ENCODE measurements at regions not wholly inside any gene's neighbourhood (a gene's known extent, or its start where the extent isn't known, plus 50 kb on each side); places are given as distances from the start of the nearest gene placed in this dataset.

DNA sequence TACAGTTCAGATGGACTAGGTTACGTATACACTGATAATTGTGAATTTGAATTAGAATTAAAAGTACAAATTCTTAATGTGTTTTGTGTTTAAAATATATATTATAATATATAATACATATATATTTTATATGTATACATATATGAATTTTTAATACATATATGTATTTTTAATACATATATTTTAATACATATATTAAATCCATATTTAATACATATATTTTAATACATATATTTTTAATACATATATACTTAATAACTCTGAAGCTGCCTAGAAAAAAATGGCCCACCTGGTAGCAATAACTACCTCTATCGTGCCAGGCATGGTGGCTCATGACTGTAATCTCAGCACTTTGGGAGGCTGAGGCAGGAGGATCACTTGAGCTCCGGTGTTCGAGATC is 179.1 kb upstream of the SAMSN1 start:
- 83 to 89% methylated on average over 1 to 2 of the region's 4 CpGs for WGBS, 2 experiments (ENCODE audit: insufficient coverage in 2 of 2)
- no peaks in the 10 kb centered on the region for H3K36me3 ChIP-seq (ENCODE audit: control insufficient read depth, insufficient read depth, low read length)
- H3K4me3 ChIP-seq (ENCODE audit: extremely low read depth, insufficient read depth, low read length, poor library complexity, severe bottlenecking): no peak overlapping the region
- no peak overlapping the region for H3K27ac ChIP-seq (ENCODE audit: low read depth, low read length, severe bottlenecking)
- H3K9me3 ChIP-seq (ENCODE audit: control insufficient read depth, low read length): no peaks in the 10 kb centered on the region
- no peaks in the 10 kb centered on the region for H3K4me1 ChIP-seq (ENCODE audit: control insufficient read depth, insufficient read depth, low read length, poor library complexity, severe bottlenecking)

GRCh38 chr21:14722841-14723483 is 176.8 kb upstream of the SAMSN1 start:
- no peak overlapping the region for H3K27ac ChIP-seq (ENCODE audit: low read depth, low read length, severe bottlenecking)
- no peak overlapping the region for H3K4me3 ChIP-seq (ENCODE audit: extremely low read depth, insufficient read depth, low read length, poor library complexity, severe bottlenecking)
- WGBS, 2 experiments (ENCODE audit: insufficient coverage in 2 of 2): 98 to 100% methylated on average over 3 of the region's 6 CpGs
- no peaks in the 10 kb centered on the region for H3K4me1 ChIP-seq (ENCODE audit: control insufficient read depth, insufficient read depth, low read length, poor library complexity, severe bottlenecking)
- no peaks in the 10 kb centered on the region for H3K36me3 ChIP-seq (ENCODE audit: control insufficient read depth, insufficient read depth, low read length)
- no peaks in the 10 kb centered on the region for H3K9me3 ChIP-seq (ENCODE audit: control insufficient read depth, low read length)

GRCh38 chr21:14720237-14720636 is 174.1 kb upstream of the SAMSN1 start:
- WGBS, 2 experiments (ENCODE audit: insufficient coverage in 2 of 2): 25 to 64% methylated on average over 1 to 2 of the region's 4 CpGs
- Histone ChIP-seq H3K9me3 (ENCODE audit: control insufficient read depth, low read length) (no peaks in the 10 kb centered on the region), H3K4me1 (ENCODE audit: control insufficient read depth, insufficient read depth, low read length, poor library complexity, severe bottlenecking) (no peaks in the 10 kb centered on the region)

DNA sequence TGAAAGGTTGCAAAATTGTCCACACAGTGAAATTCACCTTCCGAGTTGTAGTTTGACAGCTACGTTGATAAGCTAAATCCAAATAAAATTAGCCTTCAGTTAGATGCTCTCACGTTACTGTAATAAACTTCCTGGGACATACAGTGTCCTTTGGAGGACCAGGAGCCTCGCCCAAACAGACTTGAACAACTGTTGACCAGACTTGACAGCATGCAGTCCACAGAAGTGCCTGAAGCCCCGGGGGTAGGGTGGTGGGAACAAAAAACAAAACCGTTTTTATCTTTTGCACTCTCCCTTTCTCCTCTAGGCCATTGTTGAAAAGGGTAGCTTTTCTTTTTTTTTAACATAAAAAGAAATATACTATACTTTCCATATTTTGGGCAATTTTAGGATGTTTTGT is 172.8 kb upstream of the SAMSN1 start:
- Histone ChIP-seq H3K27ac (ENCODE audit: low read depth, low read length, severe bottlenecking) (no peak overlapping the region), H3K4me1 (ENCODE audit: control insufficient read depth, insufficient read depth, low read length, poor library complexity, severe bottlenecking) (no peaks in the 10 kb centered on the region), H3K4me3 (ENCODE audit: extremely low read depth, insufficient read depth, low read length, poor library complexity, severe bottlenecking) (no peak overlapping the region), H3K9me3 (ENCODE audit: control insufficient read depth, low read length) (no peaks in the 10 kb centered on the region), H3K36me3 (ENCODE audit: control insufficient read depth, insufficient read depth, low read length) (no peaks in the 10 kb centered on the region)
- WGBS, 2 experiments (ENCODE audit: insufficient coverage in 2 of 2): 80 to 84% methylated on average over 3 to 4 of the region's 6 CpGs

More at GRCh38 chr21:14720237-14720636, 174.1 kb upstream of the SAMSN1 start:
- Histone ChIP-seq H3K36me3 (ENCODE audit: control insufficient read depth, insufficient read depth, low read length) (no peaks in the 10 kb centered on the region), H3K27ac (ENCODE audit: low read depth, low read length, severe bottlenecking) (no peak overlapping the region), H3K4me3 (ENCODE audit: extremely low read depth, insufficient read depth, low read length, poor library complexity, severe bottlenecking) (no peak overlapping the region)

DNA sequence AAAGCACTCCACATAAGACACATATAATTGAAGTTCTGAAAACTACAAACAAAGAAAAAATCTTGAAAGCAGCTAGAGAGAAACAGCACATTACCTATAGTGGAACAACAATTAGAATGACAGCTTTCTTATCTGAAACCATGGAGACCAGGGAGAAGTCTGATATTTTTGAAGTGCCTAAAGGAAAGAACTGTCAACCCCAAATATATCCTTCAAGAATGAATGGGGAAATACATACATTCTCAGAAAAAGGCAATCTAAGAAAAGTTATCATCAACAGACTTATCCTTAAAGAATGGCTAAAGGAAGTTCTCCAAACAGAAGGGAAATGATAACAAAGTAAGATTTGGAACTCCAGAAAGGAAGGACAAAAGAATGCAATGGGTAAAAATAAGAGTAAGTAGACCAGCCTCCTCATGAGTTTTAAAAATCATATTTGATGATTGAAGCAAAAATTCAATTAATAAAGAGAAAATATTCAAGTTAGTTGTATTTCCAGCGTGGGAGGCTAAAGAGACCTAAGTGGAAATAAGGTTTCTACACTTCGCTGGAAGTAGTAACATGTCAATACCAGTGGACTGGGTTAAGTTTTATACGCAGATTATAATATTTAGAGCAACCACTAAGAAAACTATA is 170.8 kb upstream of the SAMSN1 start:
- Histone ChIP-seq H3K27ac (ENCODE audit: low read depth, low read length, severe bottlenecking) (no peak overlapping the region), H3K4me1 (ENCODE audit: control insufficient read depth, insufficient read depth, low read length, poor library complexity, severe bottlenecking) (no peaks in the 10 kb centered on the region), H3K36me3 (ENCODE audit: control insufficient read depth, insufficient read depth, low read length) (no peaks in the 10 kb centered on the region), H3K4me3 (ENCODE audit: extremely low read depth, insufficient read depth, low read length, poor library complexity, severe bottlenecking) (no peak overlapping the region), H3K9me3 (ENCODE audit: control insufficient read depth, low read length) (no peaks in the 10 kb centered on the region)
- WGBS, 2 experiments (ENCODE audit: insufficient coverage in 2 of 2): no CpG with 5 or more reads among the region's 3 CpGs

- no peaks in the 10 kb centered on the region for H3K36me3 ChIP-seq (ENCODE audit: control insufficient read depth, insufficient read depth, low read length)
- H3K9me3 ChIP-seq (ENCODE audit: control insufficient read depth, low read length): no peaks in the 10 kb centered on the region
- no peaks in the 10 kb centered on the region for H3K4me1 ChIP-seq (ENCODE audit: control insufficient read depth, insufficient read depth, low read length, poor library complexity, severe bottlenecking)
- no peak overlapping the region for H3K4me3 ChIP-seq (ENCODE audit: extremely low read depth, insufficient read depth, low read length, poor library complexity, severe bottlenecking)
- H3K27ac ChIP-seq (ENCODE audit: low read depth, low read length, severe bottlenecking): no peak overlapping the region
These were observed 167.0 kb upstream of the SAMSN1 start for GRCh38 chr21:14713109-14713508.

GRCh38 chr21:14712121-14712715 is 166.1 kb upstream of the SAMSN1 start:
- WGBS, 2 experiments (ENCODE audit: insufficient coverage in 2 of 2): no CpG with 5 or more reads among the region's 1 CpG

DNA sequence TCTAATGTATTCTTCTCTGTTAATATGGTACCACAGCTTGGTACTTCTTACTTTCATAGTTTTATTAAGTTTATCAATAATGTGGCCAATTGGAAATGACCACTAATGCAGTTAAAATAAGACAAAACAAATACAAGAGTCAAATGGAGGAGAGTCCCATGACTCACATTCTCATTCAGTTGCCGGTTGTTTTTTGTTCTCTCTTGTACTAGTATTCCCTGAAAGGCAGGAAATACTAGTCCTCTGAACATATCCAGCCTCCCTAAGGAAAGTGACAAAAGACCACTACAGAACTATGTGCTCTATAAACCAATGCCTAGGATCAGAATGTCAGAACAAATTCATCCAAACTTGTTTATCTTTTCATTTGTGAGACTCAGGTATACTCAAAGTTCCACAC is 165.2 kb upstream of the SAMSN1 start:
- WGBS, 2 experiments (ENCODE audit: insufficient coverage in 2 of 2): 86% methylated on average over 1 of the region's 1 CpG
- Histone ChIP-seq H3K27ac (ENCODE audit: low read depth, low read length, severe bottlenecking) (no peak overlapping the region), H3K4me1 (ENCODE audit: control insufficient read depth, insufficient read depth, low read length, poor library complexity, severe bottlenecking) (no peaks in the 10 kb centered on the region), H3K9me3 (ENCODE audit: control insufficient read depth, low read length) (no peaks in the 10 kb centered on the region), H3K4me3 (ENCODE audit: extremely low read depth, insufficient read depth, low read length, poor library complexity, severe bottlenecking) (no peak overlapping the region), H3K36me3 (ENCODE audit: control insufficient read depth, insufficient read depth, low read length) (no peaks in the 10 kb centered on the region)

More at GRCh38 chr21:14712121-14712715, 166.1 kb upstream of the SAMSN1 start:
- no peaks in the 10 kb centered on the region for H3K9me3 ChIP-seq (ENCODE audit: control insufficient read depth, low read length)
- H3K4me3 ChIP-seq (ENCODE audit: extremely low read depth, insufficient read depth, low read length, poor library complexity, severe bottlenecking): no peak overlapping the region
- no peaks in the 10 kb centered on the region for H3K36me3 ChIP-seq (ENCODE audit: control insufficient read depth, insufficient read depth, low read length)
- H3K4me1 ChIP-seq (ENCODE audit: control insufficient read depth, insufficient read depth, low read length, poor library complexity, severe bottlenecking): no peaks in the 10 kb centered on the region
- no peak overlapping the region for H3K27ac ChIP-seq (ENCODE audit: low read depth, low read length, severe bottlenecking)

- no peak overlapping the region for H3K4me3 ChIP-seq (ENCODE audit: extremely low read depth, insufficient read depth, low read length, poor library complexity, severe bottlenecking)
- H3K9me3 ChIP-seq (ENCODE audit: control insufficient read depth, low read length): no peaks in the 10 kb centered on the region
- no peaks in the 10 kb centered on the region for H3K4me1 ChIP-seq (ENCODE audit: control insufficient read depth, insufficient read depth, low read length, poor library complexity, severe bottlenecking)
- no peak overlapping the region for H3K27ac ChIP-seq (ENCODE audit: low read depth, low read length, severe bottlenecking)
- no peaks in the 10 kb centered on the region for H3K36me3 ChIP-seq (ENCODE audit: control insufficient read depth, insufficient read depth, low read length)
- no CpG with 5 or more reads among the region's 2 CpGs for WGBS, 2 experiments (ENCODE audit: insufficient coverage in 2 of 2)
These were observed 161.5 kb upstream of the SAMSN1 start for GRCh38 chr21:14707511-14708020.

DNA sequence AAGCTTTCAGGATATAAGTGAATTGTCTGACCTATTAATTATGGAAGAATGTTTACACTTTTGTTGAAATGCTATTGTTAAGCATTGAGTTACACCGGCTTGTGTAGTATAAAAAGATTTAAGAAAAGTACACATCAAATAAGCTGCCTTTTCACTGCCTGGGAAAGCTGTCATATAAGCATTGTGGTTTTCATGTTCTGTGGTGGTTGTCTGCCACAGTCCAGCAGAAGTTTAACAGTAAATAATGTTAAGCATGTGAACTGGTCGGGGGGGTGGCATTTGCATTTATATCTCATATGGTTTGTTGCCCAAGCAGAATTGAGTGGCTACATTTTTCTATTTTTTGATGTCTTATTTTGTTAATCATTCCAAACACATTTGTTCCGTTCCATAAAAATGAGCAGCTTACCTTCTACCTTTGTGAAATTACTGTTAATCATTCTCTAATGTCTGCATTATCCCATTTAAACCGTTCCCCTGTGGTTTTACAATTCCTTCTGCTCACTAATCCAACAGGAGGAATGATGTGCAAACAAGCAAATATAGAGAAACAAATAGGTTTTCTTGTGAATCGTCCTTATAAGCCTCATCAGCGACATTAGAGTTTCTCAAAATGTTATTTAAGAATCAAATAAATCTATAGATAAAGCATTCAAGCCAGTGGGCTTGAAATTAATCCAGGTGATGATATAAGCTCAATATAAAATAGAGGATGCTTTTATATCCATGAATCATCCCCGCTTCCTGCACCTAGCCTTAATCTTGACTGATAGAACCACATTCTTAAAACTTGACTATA is 160.8 kb upstream of the SAMSN1 start:
- Histone ChIP-seq H3K4me3 (ENCODE audit: extremely low read depth, insufficient read depth, low read length, poor library complexity, severe bottlenecking) (no peak overlapping the region), H3K4me1 (ENCODE audit: control insufficient read depth, insufficient read depth, low read length, poor library complexity, severe bottlenecking) (no peaks in the 10 kb centered on the region), H3K36me3 (ENCODE audit: control insufficient read depth, insufficient read depth, low read length) (no peaks in the 10 kb centered on the region), H3K27ac (ENCODE audit: low read depth, low read length, severe bottlenecking) (no peak overlapping the region), H3K9me3 (ENCODE audit: control insufficient read depth, low read length) (no peaks in the 10 kb centered on the region)
- WGBS, 2 experiments (ENCODE audit: insufficient coverage in 2 of 2): 40 to 100% methylated on average over 1 of the region's 7 CpGs

Measured in mesodermal cell (in vitro differentiated cells).